GM12892 (cell line): ENCODE measurements at regions not wholly inside any gene's neighbourhood (a gene's known extent, or its start where the extent isn't known, plus 50 kb on each side); places are given as distances from the start of the nearest gene placed in this dataset.

Experiments
- POLR2A ChIP-seq: IDR thresholded peaks from 2 replicates; pipeline ENCODE4 v1.6.1; 2011; ENCODE audit warnings: low read depth, low read length, control low read depth
- POLR2AphosphoS5 ChIP-seq: IDR thresholded peaks from 2 replicates; pipeline ENCODE4 v1.6.1; 2011; ENCODE audit warnings: low read depth, low read length, control low read depth
- TAF1 ChIP-seq: IDR thresholded peaks from 2 replicates; pipeline ENCODE4 v1.6.1; 2011; ENCODE audit warnings: low read depth, mild to moderate bottlenecking, control low read depth, low read length, borderline replicate concordance

DNA sequence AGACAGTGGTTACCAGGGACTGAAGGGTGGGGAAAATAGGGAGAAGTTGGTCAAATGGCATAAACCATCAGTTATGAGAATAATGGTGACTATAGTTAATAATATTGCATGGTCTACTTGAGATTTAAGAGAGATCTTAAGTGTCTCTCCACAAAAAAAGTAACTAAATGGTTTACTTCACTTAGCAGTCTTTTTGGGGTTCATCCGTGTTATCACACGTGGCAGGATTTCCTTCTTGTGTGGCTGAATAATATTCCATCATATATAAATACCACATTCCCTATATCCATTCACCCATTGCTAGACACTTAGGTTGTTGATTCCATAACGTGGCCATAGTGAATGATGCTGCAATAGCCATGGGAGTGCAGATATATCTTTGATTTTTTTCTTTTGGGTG lies 967.0 kb downstream of the UQCRFS1 start:
- no peak for TF ChIP-seq POLR2A
- TF ChIP-seq TAF1: no peak
- no peak for TF ChIP-seq POLR2AphosphoS5
